Caco-2 (cell line): ENCODE measurements at regions not wholly inside any gene's neighbourhood (a gene's known extent, or its start where the extent isn't known, plus 50 kb on each side); places are given as distances from the start of the nearest gene placed in this dataset.

ENCODE experiments used
- BruUV-seq: library from RNA; stranded (reverse); fragments of 400-500 nt; replicated peaks from 2 replicates; lab custom pipeline; 2021; lab: Mats Ljungman, UMichigan
- CTCF ChIA-PET: fragments of 300-600 bp; sonication (Branson Sonifier 250); formaldehyde crosslinking; loops from one replicate; lab custom pipeline; 2022; ENCODE audit warnings: antibody characterized with exemption; lab: Charles Lee
- POLR2A ChIA-PET: fragments of 300-600 bp; sonication (Branson Sonifier 250); formaldehyde crosslinking; loops from one replicate; lab custom pipeline; 2022; ENCODE audit warnings: antibody characterized with exemption; lab: Charles Lee
- DNase-seq, 2 experiments: peaks; one replicate each; pipeline versions ENCODE4 v3.0.0 to v3.0.0-alpha.2; 2020 to 2022
- H3K27me3 ChIP-seq: replicated peaks from 2 replicates; pipeline ENCODE4 v1.6.0; 2011; ENCODE audit warnings: low read length; ENCODE audit not compliant: control insufficient read depth, insufficient read depth
- H3K36me3 ChIP-seq: 2 replicates; pipeline ENCODE4 v1.5.1; 2011; ENCODE audit warnings: low read length; ENCODE audit not compliant: control insufficient read depth, insufficient read depth
- H3K4me1 ChIP-seq: fragments of 250-450 bp; sonication (Bioruptor Pico); 2 replicates; pipeline ENCODE4 v1.5.1; 2020; ENCODE audit warnings: mild to moderate bottlenecking
- H3K4me3 ChIP-seq: 2 replicates; pipeline ENCODE4 v1.5.1; 2011; ENCODE audit warnings: low read depth, mild to moderate bottlenecking, control low read depth, low read length
- H3K9me3 ChIP-seq: fragments of 250-450 bp; sonication (Bioruptor Pico); 2 replicates; pipeline ENCODE4 v1.5.1; 2020; ENCODE audit warnings: mild to moderate bottlenecking, moderate library complexity
- H3K27ac Mint-ChIP-seq: one replicate; pipeline ENCODE4 v1.8.0; 2022; ENCODE audit warnings: mixed read lengths; ENCODE audit not compliant: unreplicated experiment
- H3K27me3 Mint-ChIP-seq: one replicate; pipeline ENCODE4 v1.8.0; 2022; ENCODE audit warnings: mixed read lengths; ENCODE audit not compliant: insufficient read depth, unreplicated experiment
- H3K36me3 Mint-ChIP-seq: one replicate; pipeline ENCODE4 v1.8.0; 2022; ENCODE audit warnings: mild to moderate bottlenecking, mixed read lengths; ENCODE audit not compliant: insufficient read depth, unreplicated experiment
- H3K4me1 Mint-ChIP-seq: one replicate; pipeline ENCODE4 v1.8.0; 2022; ENCODE audit warnings: low read depth, mixed read lengths; ENCODE audit not compliant: unreplicated experiment
- H3K4me3 Mint-ChIP-seq: one replicate; pipeline ENCODE4 v1.8.0; 2022; ENCODE audit warnings: mild to moderate bottlenecking, moderate library complexity, mixed read lengths; ENCODE audit not compliant: unreplicated experiment
- H3K9me3 Mint-ChIP-seq: one replicate; pipeline ENCODE4 v1.8.0; 2022; ENCODE audit warnings: mixed read lengths; ENCODE audit not compliant: unreplicated experiment
- CTCF ChIP-seq, 2 experiments: fragments of 200-600 bp in 1 of 2; IDR thresholded peaks; 1 replicate in 1 of 2; 2 replicates in 1 of 2; pipeline versions ENCODE4 v1.5.1 to v1.8.0; 2011 to 2022; ENCODE audit warnings: antibody characterized with exemption in 1 of 2, control low read depth in 1 of 2, inconsistent platforms in 1 of 2, low read depth in 1 of 2, low read length in 1 of 2, mild to moderate bottlenecking in 1 of 2, moderate library complexity in 1 of 2; ENCODE audit not compliant: insufficient read depth in 1 of 2, severe bottlenecking in 1 of 2, unreplicated experiment in 1 of 2
- intact Hi-C: fragments of 100-400 bp; cut with micrococcal nuclease; formaldehyde crosslinking; loops from one replicate; pipeline ENCODE4 v1.10.0; 2022; ENCODE audit not compliant: unreplicated experiment

DNA sequence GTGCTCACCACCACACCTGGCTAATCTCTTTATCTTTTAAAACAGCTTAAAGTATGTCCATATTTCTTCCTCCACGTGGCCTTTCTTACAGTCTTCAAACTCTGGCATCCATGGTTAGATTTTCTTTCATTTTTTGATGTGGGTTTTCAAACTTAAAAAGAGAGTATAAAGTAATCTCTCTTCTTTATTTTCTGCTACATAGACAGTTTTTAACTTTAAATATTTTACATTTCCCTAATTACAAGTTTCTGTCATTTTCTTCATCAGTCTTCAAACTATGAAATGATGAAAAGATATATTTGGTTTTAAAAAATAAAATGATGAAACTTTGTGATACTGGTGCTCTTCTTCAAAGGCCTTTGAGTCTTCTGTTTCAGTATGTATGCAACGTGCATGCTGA, 143.5 kb upstream of the ESRRG start:
- TF ChIP-seq CTCF (IDR thresholded peaks at IDR 0.05; ENCODE audit: insufficient read depth in 1 of 2, low read depth in 1 of 2, low read length in 1 of 2, severe bottlenecking in 1 of 2, unreplicated experiment in 1 of 2) = no peak
- ChIA-PET POLR2A (no interaction called here), CTCF (no interaction called here)
- no peak overlapping the region for H3K4me3 Mint-ChIP-seq
- H3K27me3 Mint-ChIP-seq = no peaks in the 10 kb centered on the region
- H3K27ac Mint-ChIP-seq = no peak overlapping the region
- Histone ChIP-seq H3K4me3 (no peak overlapping the region), H3K9me3 (no peaks in the 10 kb centered on the region), H3K36me3 (no peaks in the 10 kb centered on the region), H3K27me3 (no peaks in the 10 kb centered on the region), H3K4me1 (no peaks in the 10 kb centered on the region)
- intact Hi-C loops = no loop called here
- BruUV-seq = no TSS peak
- H3K4me1 Mint-ChIP-seq = no peaks in the 10 kb centered on the region
- no peaks in the 10 kb centered on the region for H3K36me3 Mint-ChIP-seq
- DNase-seq = no peak
- H3K9me3 Mint-ChIP-seq = no peaks in the 10 kb centered on the region

DNA sequence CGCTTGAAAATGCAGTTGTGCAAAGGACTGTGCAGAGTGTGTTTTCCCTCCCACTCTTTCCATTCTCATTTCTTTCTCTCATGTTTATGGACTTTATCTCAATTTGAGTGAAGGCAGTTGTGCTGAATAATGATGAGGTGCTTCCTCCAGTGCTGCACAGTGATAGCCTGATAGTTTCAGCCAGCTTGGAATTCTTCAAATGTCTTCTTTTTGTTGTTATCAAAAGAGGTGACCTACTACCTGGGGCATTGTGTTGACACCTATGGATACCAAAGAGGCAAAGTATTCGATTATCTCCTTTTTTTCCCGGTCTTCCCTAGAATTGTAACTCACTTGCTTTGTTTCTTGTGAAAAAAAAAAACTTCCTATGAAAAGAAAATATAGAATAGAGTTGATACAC, 132.6 kb upstream of the ESRRG start:
- H3K4me1 ChIP-seq = 0 out of 2 replicates have a peak, but pooled peaks cover 11% of the 10 kb centered on the region
- no TSS peak for BruUV-seq
- H3K36me3 Mint-ChIP-seq = no peaks in the 10 kb centered on the region
- CTCF ChIA-PET = no interaction called here
- no peak overlapping the region for H3K4me3 Mint-ChIP-seq
- H3K9me3 Mint-ChIP-seq = no peaks in the 10 kb centered on the region
- intact Hi-C loops = no loop called here
- H3K36me3 ChIP-seq = no peaks in the 10 kb centered on the region
- no peak for TF ChIP-seq CTCF (IDR thresholded peaks at IDR 0.05; ENCODE audit: insufficient read depth in 1 of 2, low read depth in 1 of 2, low read length in 1 of 2, severe bottlenecking in 1 of 2, unreplicated experiment in 1 of 2)
- H3K27ac Mint-ChIP-seq = no peak overlapping the region
- DNase-seq = no peak
- no peaks in the 10 kb centered on the region for H3K9me3 ChIP-seq
- no peaks in the 10 kb centered on the region for H3K27me3 Mint-ChIP-seq
- H3K27me3 ChIP-seq = no peaks in the 10 kb centered on the region
- H3K4me3 ChIP-seq = no peak overlapping the region
- POLR2A ChIA-PET = no interaction called here
- H3K4me1 Mint-ChIP-seq = no peaks in the 10 kb centered on the region

GRCh38 chr1:216854836-216855484, 131.7 kb upstream of the ESRRG start:
- no peaks in the 10 kb centered on the region for H3K4me1 Mint-ChIP-seq
- no peaks in the 10 kb centered on the region for H3K36me3 Mint-ChIP-seq
- Histone ChIP-seq H3K36me3 (no peaks in the 10 kb centered on the region), H3K27me3 (no peaks in the 10 kb centered on the region), H3K9me3 (no peaks in the 10 kb centered on the region), H3K4me1 (peaks cover 14% of the 10 kb centered on the region; the same call in 1 of the 2 replicates), H3K4me3 (no peak overlapping the region)
- ChIA-PET CTCF (no interaction called here), POLR2A (no interaction called here)
- H3K27ac Mint-ChIP-seq = no peak overlapping the region
- DNase-seq = no peak
- intact Hi-C loops = no loop called here
- TF ChIP-seq CTCF (IDR thresholded peaks at IDR 0.05; ENCODE audit: insufficient read depth in 1 of 2, low read depth in 1 of 2, low read length in 1 of 2, severe bottlenecking in 1 of 2, unreplicated experiment in 1 of 2) = no peak
- H3K27me3 Mint-ChIP-seq = no peaks in the 10 kb centered on the region
- no TSS peak for BruUV-seq
- no peaks in the 10 kb centered on the region for H3K9me3 Mint-ChIP-seq
- no peak overlapping the region for H3K4me3 Mint-ChIP-seq
